Islet of Langerhans (tissue), 1 donor: ENCODE measurements at regions not wholly inside any gene's neighbourhood (a gene's known extent, or its start where the extent isn't known, plus 50 kb on each side); places are given as distances from the start of the nearest gene placed in this dataset.
A peak's percentile ranks its signal among the peaks of the same experiment; 100 is the strongest.
"Not testable (repeated sequence)": the region's sequence is repeated elsewhere in the genome, so short reads cannot be mapped to it uniquely, and the experiment has no call there.

Experiments
- FAIRE-seq: peaks from one replicate; lab custom pipeline; 2011; peaks lifted over from hg19 to GRCh38; lab: Jason Lieb, UNC

DNA sequence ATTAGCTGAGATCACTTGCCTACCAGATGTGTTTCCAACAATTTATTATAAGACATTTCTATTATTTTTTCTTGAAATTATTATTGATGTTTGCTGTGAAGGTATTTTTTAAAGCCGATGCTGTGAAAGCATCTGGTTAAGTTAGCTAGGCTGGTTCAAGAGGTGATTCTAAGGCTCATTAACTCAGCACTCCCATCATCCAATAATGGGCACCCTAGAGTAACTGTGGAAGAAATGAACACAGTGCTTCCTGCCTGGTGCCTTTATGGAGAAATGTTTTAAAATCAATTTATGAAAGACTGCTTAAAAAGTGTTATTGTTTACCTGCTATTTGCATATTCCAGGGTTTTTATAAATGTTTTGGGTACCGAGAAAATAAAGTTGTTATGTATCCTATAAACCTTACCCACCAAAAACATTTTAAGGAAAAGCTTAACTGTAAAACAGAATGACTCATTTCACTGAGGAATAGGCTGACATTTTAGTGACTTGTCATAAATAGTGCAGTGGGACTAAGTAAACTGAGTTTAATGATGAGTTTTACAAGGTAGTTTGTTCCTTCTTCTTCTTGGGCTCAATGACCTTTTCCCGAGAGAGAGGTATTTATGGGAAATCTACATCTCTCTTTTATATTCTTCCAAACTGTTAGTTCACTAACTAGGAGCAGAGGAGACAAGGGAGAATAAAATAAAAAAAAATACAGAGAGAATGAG lies 310.0 kb upstream of the AADAT start:
- FAIRE-seq, result no peak

- FAIRE-seq, result no peak
These were observed 308.5 kb upstream of the AADAT start for GRCh38 chr4:170398218-170398617.

GRCh38 chr4:170395773-170396172 lies 306.0 kb upstream of the AADAT start:
- no peak for FAIRE-seq

- no peak for FAIRE-seq
These were observed 301.4 kb upstream of the AADAT start for GRCh38 chr4:170391066-170391740.

DNA sequence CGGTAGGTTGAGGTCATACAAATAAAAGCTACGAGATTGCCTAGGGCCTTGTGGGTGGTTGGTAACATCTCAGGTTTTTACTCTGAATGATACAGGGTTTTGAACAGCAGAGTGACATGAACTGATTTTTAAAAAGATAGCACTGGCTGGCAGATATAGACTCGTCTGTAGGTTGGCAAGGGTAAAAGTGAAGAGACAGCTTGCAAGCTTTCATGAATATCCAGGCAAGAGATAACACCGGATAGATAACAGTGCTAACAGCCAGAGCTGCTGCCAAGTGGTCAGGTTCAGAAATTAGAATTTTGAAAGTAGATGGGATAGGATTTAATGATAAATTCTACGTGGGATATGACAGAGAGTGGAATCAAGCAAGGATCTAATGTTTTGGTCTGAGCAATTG lies 299.7 kb upstream of the AADAT start:
- FAIRE-seq, result no peak

DNA sequence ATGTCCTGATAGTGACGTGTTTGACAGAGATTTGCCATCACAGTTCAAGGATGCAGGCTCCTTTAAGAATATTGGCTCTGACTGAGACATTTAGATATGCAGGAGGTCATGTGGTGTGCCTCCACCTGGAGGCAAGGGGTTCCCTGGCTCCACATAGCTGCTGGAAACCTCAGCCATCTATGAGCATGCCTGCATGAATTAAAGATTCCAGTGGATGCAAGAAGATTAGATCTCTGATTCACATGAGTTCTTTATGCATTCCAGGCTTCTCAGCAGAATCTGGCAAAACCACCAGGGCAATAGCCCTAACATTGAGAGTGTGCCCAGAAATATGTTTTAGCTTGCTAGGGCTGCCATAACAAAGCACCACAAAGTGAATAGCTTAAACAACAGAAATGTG lies 298.5 kb upstream of the AADAT start:
- FAIRE-seq, result no peak

DNA sequence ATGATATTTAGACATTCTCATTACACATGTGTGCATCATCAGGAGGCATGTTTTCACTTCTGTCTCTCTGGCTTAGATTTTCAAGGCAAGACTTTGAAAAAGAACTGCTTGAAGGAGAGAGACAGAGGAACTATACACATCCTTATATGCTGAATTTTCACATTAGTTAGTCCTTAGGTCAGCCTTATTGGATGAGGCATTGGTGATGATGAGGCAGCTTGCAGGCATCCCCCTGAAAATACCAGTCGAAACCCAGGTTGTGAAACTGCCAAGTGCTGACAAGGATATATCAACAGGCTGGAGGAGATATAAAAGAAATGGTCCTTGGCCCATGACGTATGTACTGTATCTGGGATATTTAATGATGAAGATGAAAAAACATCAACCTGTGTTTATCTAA lies 297.2 kb upstream of the AADAT start:
- no peak for FAIRE-seq

GRCh38 chr4:170386511-170386910 lies 296.8 kb upstream of the AADAT start:
- no peak for FAIRE-seq

GRCh38 chr4:170374770-170375169 lies 285.0 kb upstream of the AADAT start:
- no peak for FAIRE-seq

DNA sequence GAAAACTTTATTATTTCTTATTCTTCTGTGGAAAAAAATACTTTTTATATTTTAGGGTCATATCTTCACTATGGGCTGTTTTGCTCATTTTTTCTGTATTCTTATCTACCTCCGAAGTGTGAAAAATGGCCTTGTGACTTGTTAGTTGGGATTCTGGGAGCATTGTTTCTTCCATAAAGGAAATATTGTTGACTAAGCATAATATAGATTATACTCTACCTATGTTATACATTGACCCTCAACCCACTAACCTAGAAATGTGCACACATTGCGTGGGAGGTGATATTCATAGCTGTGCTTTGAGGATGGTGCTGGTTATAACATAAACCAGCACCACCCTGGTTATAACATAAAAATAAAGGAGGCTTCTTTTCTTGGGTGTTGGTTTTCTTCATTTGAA lies 259.2 kb upstream of the AADAT start:
- no peak for FAIRE-seq

DNA sequence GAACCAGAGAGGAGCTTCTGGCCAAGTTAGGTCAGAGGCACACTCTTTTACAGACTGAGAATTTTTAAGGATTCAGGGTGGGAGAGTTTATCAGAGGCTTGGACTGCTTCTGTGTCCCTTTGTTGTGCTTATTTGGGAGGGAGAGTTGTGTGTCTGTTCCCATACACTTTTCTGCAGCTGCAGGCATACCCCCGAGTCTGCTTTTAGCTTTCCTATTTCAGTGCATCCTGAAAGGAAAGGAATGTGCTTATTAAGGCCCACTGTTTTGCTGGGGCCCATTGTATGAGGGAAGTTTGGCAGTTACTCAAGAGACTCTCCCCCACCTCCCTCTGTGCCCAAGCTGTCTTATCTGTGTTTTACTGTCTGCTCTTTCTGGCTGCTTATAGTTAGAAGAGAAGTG lies 257.4 kb upstream of the AADAT start:
- FAIRE-seq, result not testable (repeated sequence)

DNA sequence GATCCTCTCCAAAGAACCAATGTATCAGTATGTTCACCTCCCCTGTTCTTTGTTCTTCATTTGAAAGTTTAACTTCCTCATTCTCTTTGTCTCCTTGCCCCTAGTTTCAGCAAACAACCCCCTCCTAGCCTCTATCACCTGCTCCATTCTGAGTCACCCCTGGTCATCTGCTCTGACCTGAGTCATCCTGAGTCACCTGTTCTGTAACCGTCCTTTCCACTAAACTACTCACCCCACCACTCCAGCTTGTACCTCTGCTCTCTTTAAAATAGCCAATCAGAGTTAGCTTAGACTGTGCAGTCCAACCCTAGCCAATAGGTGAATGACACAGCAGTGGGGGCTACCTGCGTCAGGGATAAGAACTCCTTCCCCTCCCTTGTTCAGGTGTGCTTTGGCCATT lies 249.8 kb upstream of the AADAT start:
- no peak for FAIRE-seq

DNA sequence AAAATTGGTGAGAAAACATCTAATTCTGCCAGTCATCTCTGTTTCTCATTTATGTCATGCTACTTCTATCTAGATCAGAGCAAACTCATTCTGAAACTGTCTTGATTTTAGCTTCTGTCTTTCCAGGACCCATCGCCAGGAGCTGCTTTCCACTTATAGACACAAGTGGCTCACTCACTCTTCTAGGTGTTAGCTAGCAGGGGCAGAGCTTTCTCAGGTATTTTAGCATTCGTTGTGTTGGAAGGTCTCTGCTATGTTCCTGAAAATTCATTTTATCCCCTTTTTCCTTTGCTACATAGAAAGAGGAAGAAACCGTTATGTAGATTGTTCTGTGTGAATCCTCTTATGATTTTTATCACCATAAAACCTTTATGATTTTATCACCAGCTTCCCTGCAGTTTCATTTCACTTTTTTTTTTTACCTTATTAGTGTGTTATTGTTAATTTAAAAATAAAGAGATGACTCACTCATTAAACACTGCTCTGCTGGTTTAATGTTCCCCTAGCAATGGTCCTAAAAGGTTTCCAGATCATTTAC lies 246.6 kb upstream of the AADAT start:
- FAIRE-seq, result peak; percentile 82

DNA sequence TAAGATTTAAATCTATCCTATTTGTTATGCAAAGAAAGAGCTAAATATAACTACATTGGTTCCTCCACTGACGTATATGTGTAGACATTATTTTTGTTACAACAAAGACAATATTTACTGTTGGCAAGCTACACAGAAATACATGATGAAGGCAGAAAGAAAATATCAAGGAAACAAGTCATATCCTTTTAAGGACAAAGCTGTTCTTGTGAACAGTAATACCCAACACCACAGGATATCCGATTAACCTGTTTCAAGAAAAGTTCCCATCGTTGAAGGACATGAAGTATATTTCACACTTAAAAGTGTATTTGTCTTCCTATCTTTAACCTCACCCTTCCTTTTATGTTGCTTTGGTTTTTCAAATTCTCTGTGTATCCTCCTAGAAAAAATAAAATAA lies 235.8 kb upstream of the AADAT start:
- FAIRE-seq, result no peak

- no peak for FAIRE-seq
These were observed 233.9 kb upstream of the AADAT start for GRCh38 chr4:170323623-170324022.

DNA sequence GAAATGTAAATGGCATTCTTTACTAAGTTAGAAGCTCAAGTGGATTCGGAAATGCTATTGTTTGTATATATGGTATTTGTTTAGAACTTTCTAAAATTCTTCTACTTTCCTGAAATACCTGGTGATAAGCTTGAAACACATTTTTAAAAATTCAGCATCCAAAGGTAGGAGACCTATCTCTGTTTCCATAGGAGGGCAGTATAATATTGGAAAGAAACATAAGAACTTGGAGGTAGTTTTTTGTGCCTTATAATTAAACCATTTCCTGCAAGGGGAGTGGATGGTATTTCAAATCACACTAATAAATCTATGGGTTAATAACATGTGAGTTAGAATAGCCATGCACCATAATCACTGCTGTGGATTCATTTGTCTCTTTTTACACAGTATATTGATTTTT lies 217.4 kb upstream of the AADAT start:
- FAIRE-seq, result no peak

GRCh38 chr4:170306208-170306607 lies 216.5 kb upstream of the AADAT start:
- no peak for FAIRE-seq

DNA sequence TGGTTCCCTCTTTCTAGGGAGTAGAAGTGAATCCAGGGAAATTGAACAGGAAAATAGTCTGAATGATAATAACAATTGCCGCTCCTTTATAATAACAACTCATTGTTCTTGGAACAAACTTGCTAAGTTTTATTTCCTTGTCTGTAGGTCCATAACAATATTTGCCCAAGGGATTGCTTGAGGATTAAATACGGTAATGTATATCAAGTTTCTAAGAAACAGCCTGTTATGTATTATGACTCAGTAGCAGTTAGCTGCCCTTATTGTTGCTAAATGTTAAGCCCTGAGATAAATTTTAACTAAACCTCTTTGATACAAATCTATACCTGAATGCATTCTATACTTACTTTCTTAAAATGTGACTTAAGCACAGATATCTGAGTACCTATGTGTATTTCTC lies 215.9 kb upstream of the AADAT start:
- FAIRE-seq, result no peak

DNA sequence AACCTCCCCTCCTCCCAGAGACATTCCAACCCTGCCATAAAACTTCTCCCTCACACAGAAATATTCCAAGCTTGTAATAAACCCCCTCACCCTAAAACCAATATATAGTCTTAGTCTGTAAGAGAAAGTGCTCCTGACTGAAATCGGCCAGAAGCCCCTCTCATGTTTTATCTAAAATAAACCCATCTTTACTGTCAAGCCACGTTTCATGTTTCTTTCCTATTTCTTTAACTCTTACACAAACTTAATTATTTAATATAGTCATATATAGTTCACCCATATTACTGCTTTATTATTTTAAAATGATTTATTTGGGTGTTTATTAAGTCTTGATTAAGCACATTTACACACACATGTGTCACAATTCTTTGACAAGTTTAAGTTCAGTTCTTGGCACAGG lies 191.3 kb upstream of the AADAT start:
- no peak for FAIRE-seq

- FAIRE-seq, result no peak
These were observed 188.7 kb upstream of the AADAT start for GRCh38 chr4:170278460-170278859.

GRCh38 chr4:170274616-170275015 lies 184.9 kb upstream of the AADAT start:
- FAIRE-seq, result no peak

DNA sequence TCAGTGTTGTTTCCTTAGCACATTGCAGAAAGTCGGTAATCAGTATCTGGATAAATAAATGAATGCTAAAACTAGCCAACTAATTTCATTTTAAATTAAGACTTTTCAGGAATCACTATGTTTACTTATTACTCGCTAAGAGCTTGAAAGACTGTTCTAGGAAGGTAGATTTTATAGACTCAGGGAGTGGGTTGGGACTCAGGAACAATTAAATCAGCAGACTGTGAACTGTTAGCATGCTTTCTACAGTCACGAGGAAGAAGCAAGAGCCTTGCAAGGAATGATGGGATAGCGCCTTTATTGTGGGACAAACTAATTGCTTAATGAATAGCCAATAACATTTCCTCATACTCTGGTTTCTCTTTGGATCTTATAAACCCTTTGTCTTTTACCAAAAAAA lies 183.2 kb upstream of the AADAT start:
- no peak for FAIRE-seq

- FAIRE-seq, result no peak
These were observed 182.0 kb upstream of the AADAT start for GRCh38 chr4:170271723-170272122.

- FAIRE-seq, result no peak
These were observed 180.9 kb upstream of the AADAT start for GRCh38 chr4:170270628-170271027.
